ENCODE measurements at regions not wholly inside any gene's neighbourhood (a gene's known extent, or its start where the extent isn't known, plus 50 kb on each side); places are given as distances from the start of the nearest gene placed in this dataset.

- H3K9ac ChIP-seq (ENCODE audit: low read depth, low read length, poor library complexity, severe bottlenecking), result no peak overlapping the region
- H3K4me2 ChIP-seq (ENCODE audit: low read depth, low read length, poor library complexity, severe bottlenecking), result no peak overlapping the region
- H3K4me3 ChIP-seq (ENCODE audit: low read length, poor library complexity, severe bottlenecking), result no peak overlapping the region
- no peaks in the 10 kb centered on the region for H3K9me2 ChIP-seq (replicated peaks; ENCODE audit: low read depth, low read length)
- H3K27me3 ChIP-seq (ENCODE audit: insufficient read depth, low read length, poor library complexity, severe bottlenecking), result no peaks in the 10 kb centered on the region
- H3F3A ChIP-seq (ENCODE audit: low read depth), result no peaks in the 10 kb centered on the region
- TF ChIP-seq EZH2phosphoT487 (IDR thresholded peaks at IDR 0.05; ENCODE audit: borderline replicate concordance) (no peak), CTCF (conservative IDR thresholded peaks at IDR 0.05; ENCODE audit: low read length) (no peak)
- no peaks in the 10 kb centered on the region for H3K4me1 ChIP-seq (ENCODE audit: insufficient read depth, low read length, poor library complexity, severe bottlenecking)
- no peaks in the 10 kb centered on the region for H4K20me1 ChIP-seq (ENCODE audit: insufficient read depth, low read length, poor library complexity, severe bottlenecking)
- H3K9me3 ChIP-seq (ENCODE audit: insufficient read depth, low read depth, low read length), result no peaks in the 10 kb centered on the region
- no peaks in the 10 kb centered on the region for H3K36me3 ChIP-seq (ENCODE audit: insufficient read depth, low read length)
- no peak overlapping the region for H2AFZ ChIP-seq (ENCODE audit: low read length)
- no peaks in the 10 kb centered on the region for H3K79me2 ChIP-seq (ENCODE audit: insufficient read depth, low read length)
Measured at GRCh38 chr13:22836475-22836874, 344.3 kb upstream of the SGCG start.

GRCh38 chr13:22837980-22838647 is 342.7 kb upstream of the SGCG start:
- no peaks in the 10 kb centered on the region for H4K20me1 ChIP-seq (ENCODE audit: insufficient read depth, low read length, poor library complexity, severe bottlenecking)
- no peak overlapping the region for H2AFZ ChIP-seq (ENCODE audit: low read length)
- TF ChIP-seq CTCF (conservative IDR thresholded peaks at IDR 0.05; ENCODE audit: low read length) (no peak), EZH2phosphoT487 (IDR thresholded peaks at IDR 0.05; ENCODE audit: borderline replicate concordance) (no peak)
- H3K9ac ChIP-seq (ENCODE audit: low read depth, low read length, poor library complexity, severe bottlenecking), result no peak overlapping the region
- H3K4me1 ChIP-seq (ENCODE audit: insufficient read depth, low read length, poor library complexity, severe bottlenecking), result no peaks in the 10 kb centered on the region
- H3K9me3 ChIP-seq (ENCODE audit: insufficient read depth, low read depth, low read length), result no peaks in the 10 kb centered on the region
- H3K4me2 ChIP-seq (ENCODE audit: low read depth, low read length, poor library complexity, severe bottlenecking), result no peak overlapping the region
- H3K9me2 ChIP-seq (replicated peaks; ENCODE audit: low read depth, low read length), result no peaks in the 10 kb centered on the region
- H3F3A ChIP-seq (ENCODE audit: low read depth), result no peaks in the 10 kb centered on the region
- no peak overlapping the region for H3K4me3 ChIP-seq (ENCODE audit: low read length, poor library complexity, severe bottlenecking)
- H3K27me3 ChIP-seq (ENCODE audit: insufficient read depth, low read length, poor library complexity, severe bottlenecking), result no peaks in the 10 kb centered on the region
- no peaks in the 10 kb centered on the region for H3K79me2 ChIP-seq (ENCODE audit: insufficient read depth, low read length)
- no peaks in the 10 kb centered on the region for H3K36me3 ChIP-seq (ENCODE audit: insufficient read depth, low read length)

DNA sequence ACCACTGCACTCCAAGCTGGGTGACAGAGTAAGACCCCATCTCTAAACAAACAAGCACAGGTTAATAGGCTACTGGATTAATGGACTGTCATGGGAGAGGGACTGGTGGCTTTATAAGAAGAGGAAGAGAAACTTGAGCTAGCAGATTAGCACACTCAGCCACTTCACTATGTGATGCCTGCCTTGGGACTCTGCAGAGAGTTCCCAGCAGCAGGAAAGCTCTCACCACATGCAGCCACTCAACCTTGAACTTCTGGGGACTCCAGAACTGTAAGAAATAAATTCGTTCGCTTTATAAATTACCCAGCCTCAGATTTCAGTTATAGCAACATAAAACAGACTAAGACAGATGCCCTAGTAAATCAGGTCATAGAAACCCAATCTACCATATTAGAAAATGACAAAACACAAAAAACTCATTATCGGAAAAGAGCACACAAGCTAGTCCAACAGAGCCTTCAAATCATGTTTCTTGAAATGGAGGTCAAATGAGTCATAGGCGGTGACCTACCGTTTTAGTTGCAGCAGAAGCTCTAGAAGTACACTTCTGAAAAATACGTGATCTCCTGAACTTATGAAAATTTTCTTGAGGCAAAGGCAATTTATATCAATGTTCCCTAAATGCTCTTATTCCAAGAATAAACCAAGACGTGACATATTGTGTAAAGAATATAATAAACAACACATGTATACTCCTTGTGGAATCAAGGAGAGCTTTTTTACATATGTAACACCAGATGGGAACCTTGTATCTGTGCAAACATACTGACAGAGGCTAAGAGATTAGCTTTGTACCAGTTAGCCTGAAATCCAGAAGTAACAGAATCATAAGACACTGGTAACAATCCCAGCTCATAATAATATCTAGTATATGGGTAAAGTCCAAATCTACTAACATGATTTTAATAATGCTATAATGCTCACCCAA is 340.9 kb upstream of the SGCG start:
- no peaks in the 10 kb centered on the region for H3K36me3 ChIP-seq (ENCODE audit: insufficient read depth, low read length)
- no peaks in the 10 kb centered on the region for H3K9me3 ChIP-seq (ENCODE audit: insufficient read depth, low read depth, low read length)
- H3K79me2 ChIP-seq (ENCODE audit: insufficient read depth, low read length), result no peaks in the 10 kb centered on the region
- no peaks in the 10 kb centered on the region for H3K4me1 ChIP-seq (ENCODE audit: insufficient read depth, low read length, poor library complexity, severe bottlenecking)
- no peaks in the 10 kb centered on the region for H3F3A ChIP-seq (ENCODE audit: low read depth)
- H4K20me1 ChIP-seq (ENCODE audit: insufficient read depth, low read length, poor library complexity, severe bottlenecking), result no peaks in the 10 kb centered on the region
- no peak overlapping the region for H3K4me2 ChIP-seq (ENCODE audit: low read depth, low read length, poor library complexity, severe bottlenecking)
- no peaks in the 10 kb centered on the region for H3K9me2 ChIP-seq (replicated peaks; ENCODE audit: low read depth, low read length)
- no peak overlapping the region for H3K4me3 ChIP-seq (ENCODE audit: low read length, poor library complexity, severe bottlenecking)
- no peak overlapping the region for H2AFZ ChIP-seq (ENCODE audit: low read length)
- H3K27me3 ChIP-seq (ENCODE audit: insufficient read depth, low read length, poor library complexity, severe bottlenecking), result no peaks in the 10 kb centered on the region
- no peak overlapping the region for H3K9ac ChIP-seq (ENCODE audit: low read depth, low read length, poor library complexity, severe bottlenecking)
- TF ChIP-seq CTCF (conservative IDR thresholded peaks at IDR 0.05; ENCODE audit: low read length) (no peak), EZH2phosphoT487 (IDR thresholded peaks at IDR 0.05; ENCODE audit: borderline replicate concordance) (no peak)
